Chondrocyte (in vitro differentiated cells): ENCODE measurements at regions not wholly inside any gene's neighbourhood (a gene's known extent, or its start where the extent isn't known, plus 50 kb on each side); places are given as distances from the start of the nearest gene placed in this dataset.

Source experiments
- DNase-seq: peaks from one replicate; pipeline ENCODE4 v3.0.0; 2021; ENCODE audit warnings: mixed read lengths, low spot score
- H3K27ac Mint-ChIP-seq: one replicate; pipeline ENCODE4 v1.8.0; 2021; ENCODE audit warnings: mild to moderate bottlenecking, moderate library complexity, mixed read lengths; ENCODE audit not compliant: unreplicated experiment
- H3K27me3 Mint-ChIP-seq: 2 replicates; pipeline ENCODE4 v1.8.0; 2021; ENCODE audit warnings: low read depth, mixed read lengths
- H3K36me3 Mint-ChIP-seq: 2 replicates; pipeline ENCODE4 v1.8.0; 2021; ENCODE audit warnings: low read depth, mixed read lengths
- H3K4me1 Mint-ChIP-seq: 2 replicates; pipeline ENCODE4 v1.8.0; 2021; ENCODE audit warnings: low read depth, mild to moderate bottlenecking, mixed read lengths
- H3K4me3 Mint-ChIP-seq: one replicate; pipeline ENCODE4 v1.8.0; 2021; ENCODE audit warnings: mild to moderate bottlenecking, moderate library complexity, mixed read lengths; ENCODE audit not compliant: unreplicated experiment
- H3K9me3 Mint-ChIP-seq: 2 replicates; pipeline ENCODE4 v1.8.0; 2021; ENCODE audit warnings: low read depth, mixed read lengths
- TF ChIP-seq, protein P1 (sequence below): fragments of 200-600 bp; sonication (generic); IDR thresholded peaks from 2 replicates; pipeline ENCODE4 v1.5.0; 2021; ENCODE audit warnings: antibody characterized with exemption, mild to moderate bottlenecking, moderate library complexity

DNA sequence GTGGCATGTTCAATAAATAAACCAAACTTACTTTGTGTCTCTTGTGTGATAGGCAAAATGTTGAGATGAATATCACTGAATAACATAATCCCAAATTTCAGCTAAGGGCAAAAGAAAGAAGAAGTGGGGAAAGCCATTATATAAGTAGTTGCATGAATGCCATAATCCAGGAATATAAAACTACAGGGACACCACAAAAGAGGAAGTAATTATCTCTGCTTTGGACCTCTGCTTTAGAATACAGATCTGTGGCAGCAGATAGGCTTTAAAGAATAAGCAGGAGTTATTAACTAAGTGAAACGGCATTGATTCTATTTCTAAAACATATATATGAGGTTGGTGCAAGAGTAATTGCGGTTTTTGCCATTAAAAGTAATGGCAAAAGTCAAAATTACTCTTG lies 288.5 kb upstream of the SNX7 start:
- DNase-seq = no peak
- Mint-ChIP-seq H3K4me1 (no peaks in the 10 kb centered on the region), H3K27me3 (no peaks in the 10 kb centered on the region), H3K4me3 (no peak overlapping the region), H3K27ac (no peak overlapping the region), H3K9me3 (no peaks in the 10 kb centered on the region), H3K36me3 (no peaks in the 10 kb centered on the region)
- TF ChIP-seq, protein P1, sequence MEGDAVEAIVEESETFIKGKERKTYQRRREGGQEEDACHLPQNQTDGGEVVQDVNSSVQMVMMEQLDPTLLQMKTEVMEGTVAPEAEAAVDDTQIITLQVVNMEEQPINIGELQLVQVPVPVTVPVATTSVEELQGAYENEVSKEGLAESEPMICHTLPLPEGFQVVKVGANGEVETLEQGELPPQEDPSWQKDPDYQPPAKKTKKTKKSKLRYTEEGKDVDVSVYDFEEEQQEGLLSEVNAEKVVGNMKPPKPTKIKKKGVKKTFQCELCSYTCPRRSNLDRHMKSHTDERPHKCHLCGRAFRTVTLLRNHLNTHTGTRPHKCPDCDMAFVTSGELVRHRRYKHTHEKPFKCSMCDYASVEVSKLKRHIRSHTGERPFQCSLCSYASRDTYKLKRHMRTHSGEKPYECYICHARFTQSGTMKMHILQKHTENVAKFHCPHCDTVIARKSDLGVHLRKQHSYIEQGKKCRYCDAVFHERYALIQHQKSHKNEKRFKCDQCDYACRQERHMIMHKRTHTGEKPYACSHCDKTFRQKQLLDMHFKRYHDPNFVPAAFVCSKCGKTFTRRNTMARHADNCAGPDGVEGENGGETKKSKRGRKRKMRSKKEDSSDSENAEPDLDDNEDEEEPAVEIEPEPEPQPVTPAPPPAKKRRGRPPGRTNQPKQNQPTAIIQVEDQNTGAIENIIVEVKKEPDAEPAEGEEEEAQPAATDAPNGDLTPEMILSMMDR = no peak

DNA sequence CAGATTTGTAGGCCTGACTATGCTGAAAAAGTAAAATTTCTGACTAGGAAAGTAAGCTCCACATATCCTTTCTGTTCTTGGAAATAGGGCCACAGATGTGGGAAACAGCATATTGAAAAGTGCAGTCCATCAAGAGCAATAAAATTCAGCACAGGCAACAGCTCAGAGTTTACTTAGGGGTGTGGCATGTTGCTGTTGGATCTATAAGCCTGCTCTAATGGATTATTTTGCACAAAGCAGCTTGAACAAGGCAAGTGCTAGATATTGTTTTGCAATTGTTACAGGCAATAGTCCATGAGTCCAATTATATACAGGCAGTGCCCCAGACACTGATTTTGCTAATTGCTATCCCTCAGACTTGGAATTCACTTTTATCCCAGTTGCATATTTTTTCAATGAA lies 289.8 kb upstream of the SNX7 start:
- no peaks in the 10 kb centered on the region for H3K4me1 Mint-ChIP-seq
- no peak overlapping the region for H3K4me3 Mint-ChIP-seq
- H3K36me3 Mint-ChIP-seq = no peaks in the 10 kb centered on the region
- H3K27ac Mint-ChIP-seq = no peak overlapping the region
- TF ChIP-seq, protein P1 = no peak
- DNase-seq = no peak
- no peaks in the 10 kb centered on the region for H3K9me3 Mint-ChIP-seq
- H3K27me3 Mint-ChIP-seq = no peaks in the 10 kb centered on the region

DNA sequence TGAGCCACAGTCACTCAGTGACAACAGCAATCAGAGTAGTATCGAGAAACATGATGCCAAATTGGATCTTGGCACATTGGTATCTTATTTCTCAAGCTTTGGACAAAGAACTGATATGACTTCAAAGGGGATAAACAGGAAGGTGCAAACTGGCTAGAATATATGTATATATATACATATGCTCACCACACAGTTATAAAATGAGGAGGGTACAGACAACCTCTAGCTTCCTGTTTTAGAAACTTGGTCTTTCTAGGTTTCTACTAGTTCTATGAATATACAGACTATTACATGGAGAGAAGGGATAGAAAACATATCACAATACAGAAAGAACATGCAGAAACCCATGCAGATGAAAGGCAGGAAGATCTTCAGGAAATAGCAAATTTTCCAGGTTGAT lies 292.1 kb upstream of the SNX7 start:
- H3K27ac Mint-ChIP-seq = no peak overlapping the region
- TF ChIP-seq, protein P1 = no peak
- no peaks in the 10 kb centered on the region for H3K36me3 Mint-ChIP-seq
- no peaks in the 10 kb centered on the region for H3K9me3 Mint-ChIP-seq
- no peak overlapping the region for H3K4me3 Mint-ChIP-seq
- no peak for DNase-seq
- H3K27me3 Mint-ChIP-seq = no peaks in the 10 kb centered on the region
- H3K4me1 Mint-ChIP-seq = no peaks in the 10 kb centered on the region

DNA sequence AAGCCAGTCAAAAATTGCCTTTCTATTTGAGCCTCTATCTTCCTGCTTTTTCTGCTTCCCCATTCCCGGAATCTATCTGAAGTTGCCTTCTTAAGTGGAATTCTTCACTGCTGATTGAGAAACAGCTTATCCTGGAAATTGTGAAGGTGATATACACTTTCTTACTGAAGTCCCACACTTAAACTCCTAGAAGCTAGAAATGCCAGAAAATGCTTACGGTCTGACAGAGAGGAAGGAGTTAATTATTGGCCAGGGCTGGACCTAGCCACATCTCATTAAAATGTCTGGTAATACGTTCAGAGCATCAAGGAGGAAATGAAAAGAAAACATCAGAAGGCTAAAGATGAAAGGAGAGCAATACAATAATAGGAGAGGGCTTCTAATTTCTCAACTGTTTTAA lies 292.5 kb upstream of the SNX7 start:
- DNase-seq = no peak
- H3K9me3 Mint-ChIP-seq = no peaks in the 10 kb centered on the region
- H3K27me3 Mint-ChIP-seq = no peaks in the 10 kb centered on the region
- no peak overlapping the region for H3K4me3 Mint-ChIP-seq
- H3K27ac Mint-ChIP-seq = no peak overlapping the region
- H3K4me1 Mint-ChIP-seq = no peaks in the 10 kb centered on the region
- TF ChIP-seq, protein P1 = no peak
- no peaks in the 10 kb centered on the region for H3K36me3 Mint-ChIP-seq

DNA sequence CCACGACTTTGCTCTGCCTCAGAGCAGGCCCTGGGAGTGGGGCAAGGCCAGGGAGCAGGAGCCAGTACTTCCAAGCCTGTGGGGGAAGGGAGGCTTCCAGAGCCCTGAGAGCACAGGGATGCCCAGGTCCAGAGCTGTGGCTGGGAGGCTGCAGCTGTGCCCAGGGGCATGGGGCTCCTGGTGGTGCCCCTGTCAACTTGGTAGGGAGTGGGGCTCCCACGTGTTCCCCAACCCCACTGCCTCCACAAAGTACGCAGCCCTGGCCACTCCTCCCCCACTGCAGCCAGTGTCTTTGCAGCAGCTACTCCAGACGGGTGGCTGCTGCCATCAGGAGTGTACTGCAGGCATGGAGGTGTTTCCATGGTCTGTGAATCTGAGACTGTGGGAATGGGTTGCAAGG lies 294.1 kb upstream of the SNX7 start:
- DNase-seq = no peak
- Mint-ChIP-seq H3K27me3 (no peaks in the 10 kb centered on the region), H3K36me3 (no peaks in the 10 kb centered on the region), H3K27ac (no peak overlapping the region), H3K4me1 (no peaks in the 10 kb centered on the region), H3K9me3 (no peaks in the 10 kb centered on the region), H3K4me3 (no peak overlapping the region)
- TF ChIP-seq, protein P1 = no peak
